ENCODE measurements at regions not wholly inside any gene's neighbourhood (a gene's known extent, or its start where the extent isn't known, plus 50 kb on each side); places are given as distances from the start of the nearest gene placed in this dataset.

GRCh38 chr15:95365511-95366107 lies 964.9 kb upstream of the NR2F2 start:
- no peak for TF ChIP-seq TCF4 (CRISPR knock-in tag; IDR thresholded peaks at IDR 0.05; ENCODE audit: borderline replicate concordance)
- ATAC-seq: no peak

- TF ChIP-seq ZNF8 (CRISPR knock-in tag; IDR thresholded peaks at IDR 0.05) (no peak), CSRNP3 (CRISPR knock-in tag; IDR thresholded peaks at IDR 0.05) (no peak), ZC3H10 (CRISPR knock-in tag; IDR thresholded peaks at IDR 0.05) (no peak), ARNTL (CRISPR knock-in tag; IDR thresholded peaks at IDR 0.05; ENCODE audit: borderline replicate concordance, low read depth) (no peak), ZNF70 (CRISPR knock-in tag; IDR thresholded peaks at IDR 0.05) (no peak), ISL1 (CRISPR knock-in tag; IDR thresholded peaks at IDR 0.05) (no peak), ZFP30 (CRISPR knock-in tag; IDR thresholded peaks at IDR 0.05) (no peak), PPARA (CRISPR knock-in tag; IDR thresholded peaks at IDR 0.05; ENCODE audit: borderline replicate concordance) (no peak)
- ATAC-seq: no peak
Observed at GRCh38 chr15:95368191-95368590, 962.3 kb upstream of the NR2F2 start.

DNA sequence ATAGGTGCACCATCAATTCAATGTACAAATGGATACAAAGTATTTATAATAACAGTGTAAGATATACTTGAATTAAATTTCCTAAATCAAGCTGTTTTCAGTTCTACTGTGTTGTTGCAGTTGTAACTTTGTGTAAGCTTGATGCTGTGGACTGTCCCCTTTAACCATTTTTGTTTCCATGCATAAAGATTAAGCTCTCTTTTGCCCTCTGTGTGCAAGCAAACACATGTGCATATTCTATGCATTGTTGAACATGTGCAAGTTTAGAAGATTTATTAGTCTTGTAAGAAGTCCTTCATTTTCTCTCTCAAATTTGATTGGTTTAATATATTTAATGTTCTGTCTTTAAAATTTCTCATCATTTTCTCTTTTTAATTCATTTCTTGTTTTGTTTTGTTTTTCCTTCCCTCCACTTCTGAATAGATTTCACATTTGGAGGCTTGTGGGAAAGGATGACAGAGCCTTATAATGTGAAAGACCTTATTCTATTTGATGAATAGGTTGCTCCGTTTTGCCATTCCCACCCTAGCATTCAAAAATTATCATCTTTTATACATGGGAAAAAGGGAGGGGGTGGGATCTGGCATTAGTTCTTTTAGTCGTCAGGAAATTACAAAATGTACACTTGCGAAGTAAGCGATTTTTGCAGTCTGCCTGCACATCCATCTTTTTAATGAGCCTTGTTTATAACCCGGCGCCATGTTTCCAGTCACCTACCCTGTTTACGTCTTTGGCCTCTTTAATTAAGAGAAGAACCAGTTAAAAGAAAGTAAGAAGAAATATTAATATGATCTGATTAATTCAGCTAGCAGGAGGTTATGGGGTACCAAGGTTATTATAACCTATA lies 961.5 kb upstream of the NR2F2 start:
- TF ChIP-seq TSHZ2 (CRISPR knock-in tag; IDR thresholded peaks at IDR 0.05): no peak
- no peak for TF ChIP-seq RARB (CRISPR knock-in tag; IDR thresholded peaks at IDR 0.05)
- no peak for TF ChIP-seq GLIS3 (CRISPR knock-in tag; IDR thresholded peaks at IDR 0.05)
- TF ChIP-seq ISL1 (CRISPR knock-in tag; IDR thresholded peaks at IDR 0.05): no peak
- no peak for TF ChIP-seq ZFP3 (CRISPR knock-in tag; IDR thresholded peaks at IDR 0.05)
- no peak for TF ChIP-seq ZNF8 (CRISPR knock-in tag; IDR thresholded peaks at IDR 0.05)
- TF ChIP-seq, protein P1, sequence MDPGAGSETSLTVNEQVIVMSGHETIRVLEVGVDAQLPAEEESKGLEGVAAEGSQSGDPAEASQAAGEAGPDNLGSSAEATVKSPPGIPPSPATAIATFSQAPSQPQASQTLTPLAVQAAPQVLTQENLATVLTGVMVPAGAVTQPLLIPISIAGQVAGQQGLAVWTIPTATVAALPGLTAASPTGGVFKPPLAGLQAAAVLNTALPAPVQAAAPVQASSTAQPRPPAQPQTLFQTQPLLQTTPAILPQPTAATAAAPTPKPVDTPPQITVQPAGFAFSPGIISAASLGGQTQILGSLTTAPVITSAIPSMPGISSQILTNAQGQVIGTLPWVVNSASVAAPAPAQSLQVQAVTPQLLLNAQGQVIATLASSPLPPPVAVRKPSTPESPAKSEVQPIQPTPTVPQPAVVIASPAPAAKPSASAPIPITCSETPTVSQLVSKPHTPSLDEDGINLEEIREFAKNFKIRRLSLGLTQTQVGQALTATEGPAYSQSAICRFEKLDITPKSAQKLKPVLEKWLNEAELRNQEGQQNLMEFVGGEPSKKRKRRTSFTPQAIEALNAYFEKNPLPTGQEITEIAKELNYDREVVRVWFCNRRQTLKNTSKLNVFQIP (CRISPR knock-in tag; IDR thresholded peaks at IDR 0.05; ENCODE audit: borderline replicate concordance, low read depth): no peak
- no peak for TF ChIP-seq ARNTL (CRISPR knock-in tag; IDR thresholded peaks at IDR 0.05; ENCODE audit: borderline replicate concordance, low read depth)
- no peak for TF ChIP-seq CSDC2 (CRISPR knock-in tag; IDR thresholded peaks at IDR 0.05)
- no peak for TF ChIP-seq TCF4 (CRISPR knock-in tag; IDR thresholded peaks at IDR 0.05; ENCODE audit: borderline replicate concordance)
- no peak for TF ChIP-seq OSR1 (CRISPR knock-in tag; IDR thresholded peaks at IDR 0.05)
- TF ChIP-seq ZC3H10 (CRISPR knock-in tag; IDR thresholded peaks at IDR 0.05): no peak
- TF ChIP-seq PPARA (CRISPR knock-in tag; IDR thresholded peaks at IDR 0.05; ENCODE audit: borderline replicate concordance): no peak
- no peak for TF ChIP-seq BACH2 (CRISPR knock-in tag; IDR thresholded peaks at IDR 0.05; ENCODE audit: borderline replicate concordance)
- TF ChIP-seq CSRNP3 (CRISPR knock-in tag; IDR thresholded peaks at IDR 0.05): no peak
- TF ChIP-seq ZNF70 (CRISPR knock-in tag; IDR thresholded peaks at IDR 0.05): no peak
- ATAC-seq: no peak

GRCh38 chr15:95370291-95370690 lies 960.2 kb upstream of the NR2F2 start:
- ATAC-seq: no peak
- TF ChIP-seq, protein P1 (CRISPR knock-in tag; IDR thresholded peaks at IDR 0.05; ENCODE audit: borderline replicate concordance, low read depth): no peak
- TF ChIP-seq BACH2 (CRISPR knock-in tag; IDR thresholded peaks at IDR 0.05; ENCODE audit: borderline replicate concordance) (no peak), ZFP3 (CRISPR knock-in tag; IDR thresholded peaks at IDR 0.05) (no peak), OSR1 (CRISPR knock-in tag; IDR thresholded peaks at IDR 0.05) (no peak), TSHZ2 (CRISPR knock-in tag; IDR thresholded peaks at IDR 0.05) (no peak), SNAI2 (CRISPR knock-in tag; IDR thresholded peaks at IDR 0.05) (no peak), ESRRG (CRISPR knock-in tag; IDR thresholded peaks at IDR 0.05) (no peak), TCF4 (CRISPR knock-in tag; IDR thresholded peaks at IDR 0.05; ENCODE audit: borderline replicate concordance) (no peak), CSDC2 (CRISPR knock-in tag; IDR thresholded peaks at IDR 0.05) (no peak)
- TF ChIP-seq, protein P2, sequence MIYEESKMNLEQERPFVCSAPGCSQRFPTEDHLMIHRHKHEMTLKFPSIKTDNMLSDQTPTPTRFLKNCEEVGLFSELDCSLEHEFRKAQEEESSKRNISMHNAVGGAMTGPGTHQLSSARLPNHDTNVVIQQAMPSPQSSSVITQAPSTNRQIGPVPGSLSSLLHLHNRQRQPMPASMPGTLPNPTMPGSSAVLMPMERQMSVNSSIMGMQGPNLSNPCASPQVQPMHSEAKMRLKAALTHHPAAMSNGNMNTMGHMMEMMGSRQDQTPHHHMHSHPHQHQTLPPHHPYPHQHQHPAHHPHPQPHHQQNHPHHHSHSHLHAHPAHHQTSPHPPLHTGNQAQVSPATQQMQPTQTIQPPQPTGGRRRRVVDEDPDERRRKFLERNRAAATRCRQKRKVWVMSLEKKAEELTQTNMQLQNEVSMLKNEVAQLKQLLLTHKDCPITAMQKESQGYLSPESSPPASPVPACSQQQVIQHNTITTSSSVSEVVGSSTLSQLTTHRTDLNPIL (CRISPR knock-in tag; IDR thresholded peaks at IDR 0.05; ENCODE audit: low read depth): no peak

Data from SK-N-SH treated with all-trans-retinoic acid at 6 μM for 48 hours (cell line).